OCI-LY7 (cell line): ENCODE measurements at regions not wholly inside any gene's neighbourhood (a gene's known extent, or its start where the extent isn't known, plus 50 kb on each side); places are given as distances from the start of the nearest gene placed in this dataset.

ENCODE experiments used
- CTCF ChIP-seq: fragments of 200-600 bp; sonication (generic); conservative IDR thresholded peaks from 2 replicates; pipeline ENCODE4 v1.5.1; 2014; ENCODE audit warnings: mild to moderate bottlenecking, antibody characterized with exemption, low read length, moderate library complexity, mixed read lengths
- EZH2phosphoT487 ChIP-seq: fragments of 200-600 bp; sonication (generic); IDR thresholded peaks from 2 replicates; pipeline ENCODE4 v1.6.1; 2018; ENCODE audit warnings: low read depth, borderline replicate concordance, mild to moderate bottlenecking, mixed run types, antibody characterized with exemption, low read length, moderate library complexity, mixed read lengths

DNA sequence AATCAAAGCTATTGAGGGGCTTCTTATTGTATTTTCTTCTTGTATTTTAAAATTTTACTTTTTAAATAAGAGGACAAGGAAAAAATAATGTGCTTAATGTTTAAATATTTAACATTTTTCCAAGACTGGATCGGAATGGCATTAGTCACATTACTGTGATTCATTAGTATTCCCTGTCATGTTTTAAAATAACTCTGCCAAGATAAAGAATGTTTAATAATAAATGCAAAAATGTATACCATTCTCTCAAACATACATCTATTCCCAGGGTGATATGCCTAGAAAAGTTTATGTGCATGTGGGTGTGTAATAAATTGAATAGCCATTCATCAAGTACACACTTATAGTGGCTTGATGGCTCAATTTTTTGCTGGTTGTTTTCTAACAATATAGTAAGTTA, 936.1 kb downstream of the PLOD2 start:
- TF ChIP-seq CTCF (no peak), EZH2phosphoT487 (no peak)
